Caco-2 (cell line): ENCODE measurements at regions not wholly inside any gene's neighbourhood (a gene's known extent, or its start where the extent isn't known, plus 50 kb on each side); places are given as distances from the start of the nearest gene placed in this dataset.

Experiments
- BruUV-seq: library from RNA; stranded (reverse); fragments of 400-500 nt; replicated peaks from 2 replicates; lab custom pipeline; 2021; lab: Mats Ljungman, UMichigan
- CTCF ChIA-PET: fragments of 300-600 bp; sonication (Branson Sonifier 250); formaldehyde crosslinking; loops from one replicate; lab custom pipeline; 2022; ENCODE audit warnings: antibody characterized with exemption; lab: Charles Lee
- POLR2A ChIA-PET: fragments of 300-600 bp; sonication (Branson Sonifier 250); formaldehyde crosslinking; loops from one replicate; lab custom pipeline; 2022; ENCODE audit warnings: antibody characterized with exemption; lab: Charles Lee
- DNase-seq, 2 experiments: peaks; one replicate each; pipeline versions ENCODE4 v3.0.0 to v3.0.0-alpha.2; 2020 to 2022
- H3K27me3 ChIP-seq: replicated peaks from 2 replicates; pipeline ENCODE4 v1.6.0; 2011; ENCODE audit warnings: low read length; ENCODE audit not compliant: control insufficient read depth, insufficient read depth
- H3K36me3 ChIP-seq: 2 replicates; pipeline ENCODE4 v1.5.1; 2011; ENCODE audit warnings: low read length; ENCODE audit not compliant: control insufficient read depth, insufficient read depth
- H3K4me1 ChIP-seq: fragments of 250-450 bp; sonication (Bioruptor Pico); 2 replicates; pipeline ENCODE4 v1.5.1; 2020; ENCODE audit warnings: mild to moderate bottlenecking
- H3K4me3 ChIP-seq: 2 replicates; pipeline ENCODE4 v1.5.1; 2011; ENCODE audit warnings: low read depth, mild to moderate bottlenecking, control low read depth, low read length
- H3K9me3 ChIP-seq: fragments of 250-450 bp; sonication (Bioruptor Pico); 2 replicates; pipeline ENCODE4 v1.5.1; 2020; ENCODE audit warnings: mild to moderate bottlenecking, moderate library complexity
- H3K27ac Mint-ChIP-seq: one replicate; pipeline ENCODE4 v1.8.0; 2022; ENCODE audit warnings: mixed read lengths; ENCODE audit not compliant: unreplicated experiment
- H3K27me3 Mint-ChIP-seq: one replicate; pipeline ENCODE4 v1.8.0; 2022; ENCODE audit warnings: mixed read lengths; ENCODE audit not compliant: insufficient read depth, unreplicated experiment
- H3K36me3 Mint-ChIP-seq: one replicate; pipeline ENCODE4 v1.8.0; 2022; ENCODE audit warnings: mild to moderate bottlenecking, mixed read lengths; ENCODE audit not compliant: insufficient read depth, unreplicated experiment
- H3K4me1 Mint-ChIP-seq: one replicate; pipeline ENCODE4 v1.8.0; 2022; ENCODE audit warnings: low read depth, mixed read lengths; ENCODE audit not compliant: unreplicated experiment
- H3K4me3 Mint-ChIP-seq: one replicate; pipeline ENCODE4 v1.8.0; 2022; ENCODE audit warnings: mild to moderate bottlenecking, moderate library complexity, mixed read lengths; ENCODE audit not compliant: unreplicated experiment
- H3K9me3 Mint-ChIP-seq: one replicate; pipeline ENCODE4 v1.8.0; 2022; ENCODE audit warnings: mixed read lengths; ENCODE audit not compliant: unreplicated experiment
- intact Hi-C: fragments of 100-400 bp; cut with micrococcal nuclease; formaldehyde crosslinking; loops from one replicate; pipeline ENCODE4 v1.10.0; 2022; ENCODE audit not compliant: unreplicated experiment
- TF ChIP-seq, protein P1 (sequence below), 2 experiments: fragments of 200-600 bp in 1 of 2; IDR thresholded peaks; 1 replicate in 1 of 2; 2 replicates in 1 of 2; pipeline versions ENCODE4 v1.5.1 to v1.8.0; 2011 to 2022; ENCODE audit warnings: antibody characterized with exemption in 1 of 2, control low read depth in 1 of 2, inconsistent platforms in 1 of 2, low read depth in 1 of 2, low read length in 1 of 2, mild to moderate bottlenecking in 1 of 2, moderate library complexity in 1 of 2; ENCODE audit not compliant: insufficient read depth in 1 of 2, severe bottlenecking in 1 of 2, unreplicated experiment in 1 of 2

DNA sequence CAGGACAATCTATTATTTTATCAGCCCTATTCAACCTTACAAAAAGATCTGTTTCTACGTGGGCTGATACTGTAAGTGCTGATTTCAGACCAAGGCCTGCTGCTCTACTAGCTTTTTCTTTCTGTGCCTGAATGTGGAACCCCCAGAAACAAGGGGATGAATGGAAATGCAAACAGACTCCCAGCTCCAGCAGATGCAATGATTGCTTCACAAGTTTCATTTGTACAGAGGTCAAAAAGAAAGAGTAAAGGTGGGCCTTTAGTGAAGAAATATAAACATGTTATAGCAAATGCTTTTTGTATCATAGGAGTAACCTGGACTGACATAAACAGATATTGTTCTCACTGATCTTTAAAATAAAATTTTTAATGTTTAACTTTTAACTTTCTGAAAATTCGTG, 130.2 kb upstream of the SLC25A13 start:
- Histone ChIP-seq H3K9me3 (no peaks in the 10 kb centered on the region), H3K4me1 (no peaks in the 10 kb centered on the region), H3K36me3 (no peaks in the 10 kb centered on the region), H3K4me3 (no peak overlapping the region), H3K27me3 (no peaks in the 10 kb centered on the region)
- Mint-ChIP-seq H3K4me3 (no peak overlapping the region), H3K4me1 (no peaks in the 10 kb centered on the region), H3K36me3 (no peaks in the 10 kb centered on the region), H3K9me3 (no peaks in the 10 kb centered on the region), H3K27ac (no peak overlapping the region), H3K27me3 (peaks cover 8% of the 10 kb centered on the region)
- POLR2A ChIA-PET: no interaction called here
- DNase-seq: no peak
- no TSS peak for BruUV-seq
- CTCF ChIA-PET: no interaction called here
- intact Hi-C loops: no loop called here
- TF ChIP-seq, protein P1, sequence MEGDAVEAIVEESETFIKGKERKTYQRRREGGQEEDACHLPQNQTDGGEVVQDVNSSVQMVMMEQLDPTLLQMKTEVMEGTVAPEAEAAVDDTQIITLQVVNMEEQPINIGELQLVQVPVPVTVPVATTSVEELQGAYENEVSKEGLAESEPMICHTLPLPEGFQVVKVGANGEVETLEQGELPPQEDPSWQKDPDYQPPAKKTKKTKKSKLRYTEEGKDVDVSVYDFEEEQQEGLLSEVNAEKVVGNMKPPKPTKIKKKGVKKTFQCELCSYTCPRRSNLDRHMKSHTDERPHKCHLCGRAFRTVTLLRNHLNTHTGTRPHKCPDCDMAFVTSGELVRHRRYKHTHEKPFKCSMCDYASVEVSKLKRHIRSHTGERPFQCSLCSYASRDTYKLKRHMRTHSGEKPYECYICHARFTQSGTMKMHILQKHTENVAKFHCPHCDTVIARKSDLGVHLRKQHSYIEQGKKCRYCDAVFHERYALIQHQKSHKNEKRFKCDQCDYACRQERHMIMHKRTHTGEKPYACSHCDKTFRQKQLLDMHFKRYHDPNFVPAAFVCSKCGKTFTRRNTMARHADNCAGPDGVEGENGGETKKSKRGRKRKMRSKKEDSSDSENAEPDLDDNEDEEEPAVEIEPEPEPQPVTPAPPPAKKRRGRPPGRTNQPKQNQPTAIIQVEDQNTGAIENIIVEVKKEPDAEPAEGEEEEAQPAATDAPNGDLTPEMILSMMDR (IDR thresholded peaks at IDR 0.05; ENCODE audit: insufficient read depth in 1 of 2, low read depth in 1 of 2, low read length in 1 of 2, severe bottlenecking in 1 of 2, unreplicated experiment in 1 of 2): no peak

DNA sequence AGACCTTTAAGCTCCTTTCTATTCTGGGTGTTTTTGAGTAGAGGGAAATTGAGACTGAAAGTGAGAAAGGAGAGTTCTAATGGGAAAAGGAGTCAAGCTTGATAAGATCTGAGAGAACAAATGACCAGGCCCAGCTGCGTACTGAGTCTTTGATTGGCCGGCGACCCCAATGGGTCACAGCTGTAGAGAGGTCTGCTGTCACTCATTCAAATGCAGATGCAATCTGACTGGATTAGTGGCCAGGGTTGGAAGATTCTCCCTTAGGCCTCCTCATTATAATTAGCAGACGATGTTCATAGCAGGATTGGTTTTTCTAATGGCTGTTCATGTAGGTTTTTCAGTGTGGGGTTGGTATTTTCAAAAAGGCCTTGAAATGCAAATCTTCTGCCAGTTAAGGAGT, 127.2 kb upstream of the SLC25A13 start:
- TF ChIP-seq, protein P1 (IDR thresholded peaks at IDR 0.05; ENCODE audit: insufficient read depth in 1 of 2, low read depth in 1 of 2, low read length in 1 of 2, severe bottlenecking in 1 of 2, unreplicated experiment in 1 of 2): no peak
- no peaks in the 10 kb centered on the region for H3K36me3 Mint-ChIP-seq
- H3K27ac Mint-ChIP-seq: no peak overlapping the region
- H3K4me3 Mint-ChIP-seq: no peak overlapping the region
- Histone ChIP-seq H3K4me3 (no peak overlapping the region), H3K36me3 (no peaks in the 10 kb centered on the region), H3K27me3 (no peaks in the 10 kb centered on the region; the same call in 1 of the 2 replicates), H3K9me3 (no peaks in the 10 kb centered on the region), H3K4me1 (no peaks in the 10 kb centered on the region)
- ChIA-PET CTCF (no interaction called here), POLR2A (no interaction called here)
- BruUV-seq: no TSS peak
- H3K4me1 Mint-ChIP-seq: no peaks in the 10 kb centered on the region
- no peak for DNase-seq
- H3K9me3 Mint-ChIP-seq: no peaks in the 10 kb centered on the region
- peaks cover 11% of the 10 kb centered on the region for H3K27me3 Mint-ChIP-seq
- intact Hi-C loops: no loop called here

DNA sequence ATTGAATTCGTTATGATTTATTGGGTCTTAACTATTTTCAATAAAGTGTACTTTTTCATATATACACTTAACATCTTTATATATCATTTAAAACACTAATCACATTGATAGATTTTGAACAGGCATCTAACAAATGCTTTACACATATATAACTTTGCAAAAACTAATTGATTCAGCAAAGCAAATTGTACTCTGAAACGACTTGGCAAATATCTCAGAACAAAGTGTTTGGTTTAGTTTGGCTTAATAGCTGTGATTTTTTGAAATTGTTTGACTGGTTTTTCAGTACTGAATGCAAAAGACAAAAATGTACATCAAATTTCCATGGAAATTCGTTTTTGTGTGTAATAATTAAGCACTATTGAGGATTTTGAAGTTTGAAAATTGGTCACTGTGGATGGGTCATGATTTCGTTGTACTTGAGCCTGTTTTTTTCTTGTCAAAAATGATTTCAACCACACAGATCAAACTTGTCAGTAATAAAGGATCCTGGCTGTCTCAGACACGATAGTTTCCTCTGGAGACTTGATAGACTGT, 125.3 kb upstream of the SLC25A13 start:
- ChIA-PET CTCF (no interaction called here), POLR2A (no interaction called here)
- no peak overlapping the region for H3K27ac Mint-ChIP-seq
- no peak for DNase-seq
- BruUV-seq: no TSS peak
- H3K27me3 ChIP-seq: no peaks in the 10 kb centered on the region; the same call in 1 of the 2 replicates
- H3K36me3 ChIP-seq: no peaks in the 10 kb centered on the region
- no peaks in the 10 kb centered on the region for H3K9me3 Mint-ChIP-seq
- intact Hi-C loops: no loop called here
- TF ChIP-seq, protein P1 (IDR thresholded peaks at IDR 0.05; ENCODE audit: insufficient read depth in 1 of 2, low read depth in 1 of 2, low read length in 1 of 2, severe bottlenecking in 1 of 2, unreplicated experiment in 1 of 2): no peak
- no peaks in the 10 kb centered on the region for H3K4me1 ChIP-seq
- no peaks in the 10 kb centered on the region for H3K36me3 Mint-ChIP-seq
- no peaks in the 10 kb centered on the region for H3K4me1 Mint-ChIP-seq
- H3K27me3 Mint-ChIP-seq: peaks cover 11% of the 10 kb centered on the region
- no peak overlapping the region for H3K4me3 Mint-ChIP-seq
- H3K4me3 ChIP-seq: no peak overlapping the region
- no peaks in the 10 kb centered on the region for H3K9me3 ChIP-seq
